Activated T-cell treated with anti-CD3 and anti-CD28 coated beads, Interleukin-2, amount 50 U/mL, for 24 hours (primary cell): ENCODE measurements at regions not wholly inside any gene's neighbourhood (a gene's known extent, or its start where the extent isn't known, plus 50 kb on each side); places are given as distances from the start of the nearest gene placed in this dataset.
A peak's percentile ranks its signal among the peaks of the same experiment; 100 is the strongest.
"Not testable (repeated sequence)": the region's sequence is repeated elsewhere in the genome, so short reads cannot be mapped to it uniquely, and the experiment has no call there.

Experiments used
- DNase-seq: peaks from one replicate; pipeline ENCODE4 v3.0.0-alpha.2; 2020
- H3K27ac Mint-ChIP-seq: 2 replicates; pipeline ENCODE4 v1.8.0; 2020; ENCODE audit warnings: mild to moderate bottlenecking, mixed read lengths
- H3K27me3 Mint-ChIP-seq: 2 replicates; pipeline ENCODE4 v1.8.0; 2020; ENCODE audit warnings: mixed read lengths
- H3K36me3 Mint-ChIP-seq: 2 replicates; pipeline ENCODE4 v1.8.0; 2020; ENCODE audit warnings: low read depth, mixed read lengths
- H3K4me1 Mint-ChIP-seq: 2 replicates; pipeline ENCODE4 v1.8.0; 2020; ENCODE audit warnings: low read depth, mixed read lengths
- H3K4me3 Mint-ChIP-seq: 2 replicates; pipeline ENCODE4 v1.8.0; 2020; ENCODE audit warnings: mild to moderate bottlenecking, moderate library complexity, mixed read lengths
- H3K9me3 Mint-ChIP-seq: 2 replicates; pipeline ENCODE4 v1.8.0; 2020; ENCODE audit warnings: mixed read lengths

GRCh38 chr2:87229091-87229689 lies 207.5 kb upstream of the PLGLB1 start:
- not testable (repeated sequence) for H3K36me3 Mint-ChIP-seq
- DNase-seq, result peak; percentile 44

GRCh38 chr2:87229964-87230363 lies 208.3 kb upstream of the PLGLB1 start:
- not testable (repeated sequence) for H3K4me1 Mint-ChIP-seq, DNase-seq, H3K27me3 Mint-ChIP-seq, H3K4me3 Mint-ChIP-seq, H3K9me3 Mint-ChIP-seq, H3K27ac Mint-ChIP-seq, H3K36me3 Mint-ChIP-seq

More at GRCh38 chr2:87229091-87229689, 207.5 kb upstream of the PLGLB1 start:
- not testable (repeated sequence) for H3K4me1 Mint-ChIP-seq, H3K9me3 Mint-ChIP-seq, H3K27ac Mint-ChIP-seq, H3K4me3 Mint-ChIP-seq, H3K27me3 Mint-ChIP-seq

GRCh38 chr2:87235333-87235981 lies 213.8 kb upstream of the PLGLB1 start:
- H3K4me3 Mint-ChIP-seq, H3K27me3 Mint-ChIP-seq, H3K4me1 Mint-ChIP-seq, H3K27ac Mint-ChIP-seq, H3K36me3 Mint-ChIP-seq, DNase-seq, H3K9me3 Mint-ChIP-seq: not testable (repeated sequence)

- not testable (repeated sequence) for H3K4me3 Mint-ChIP-seq, H3K27me3 Mint-ChIP-seq, H3K4me1 Mint-ChIP-seq, H3K36me3 Mint-ChIP-seq, H3K27ac Mint-ChIP-seq, H3K9me3 Mint-ChIP-seq
- peak; percentile 44 for DNase-seq
Observed at GRCh38 chr2:87237570-87238336, 216.1 kb upstream of the PLGLB1 start.

- not testable (repeated sequence) for DNase-seq, H3K27ac Mint-ChIP-seq, H3K4me1 Mint-ChIP-seq, H3K9me3 Mint-ChIP-seq, H3K27me3 Mint-ChIP-seq, H3K4me3 Mint-ChIP-seq, H3K36me3 Mint-ChIP-seq
Observed at GRCh38 chr2:87239558-87240215, 218.0 kb upstream of the PLGLB1 start.

GRCh38 chr2:87246066-87246717 lies 224.5 kb upstream of the PLGLB1 start:
- not testable (repeated sequence) for H3K27ac Mint-ChIP-seq, H3K9me3 Mint-ChIP-seq, H3K4me3 Mint-ChIP-seq, H3K27me3 Mint-ChIP-seq, DNase-seq, H3K36me3 Mint-ChIP-seq, H3K4me1 Mint-ChIP-seq

- not testable (repeated sequence) for H3K27ac Mint-ChIP-seq, H3K36me3 Mint-ChIP-seq, H3K9me3 Mint-ChIP-seq, DNase-seq, H3K4me1 Mint-ChIP-seq, H3K4me3 Mint-ChIP-seq, H3K27me3 Mint-ChIP-seq
Observed at GRCh38 chr2:87252046-87252445, 230.4 kb upstream of the PLGLB1 start.

- H3K27ac Mint-ChIP-seq, H3K4me1 Mint-ChIP-seq, H3K36me3 Mint-ChIP-seq, H3K27me3 Mint-ChIP-seq, H3K4me3 Mint-ChIP-seq, H3K9me3 Mint-ChIP-seq, DNase-seq: not testable (repeated sequence)
Observed at GRCh38 chr2:87254562-87254961, 232.9 kb upstream of the PLGLB1 start.

- H3K27me3 Mint-ChIP-seq, DNase-seq, H3K36me3 Mint-ChIP-seq, H3K4me1 Mint-ChIP-seq, H3K27ac Mint-ChIP-seq, H3K4me3 Mint-ChIP-seq, H3K9me3 Mint-ChIP-seq: not testable (repeated sequence)
Observed at GRCh38 chr2:87255410-87255809, 233.8 kb upstream of the PLGLB1 start.

- not testable (repeated sequence) for DNase-seq
Observed at GRCh38 chr2:87258887-87259286, 237.2 kb upstream of the PLGLB1 start.

GRCh38 chr2:87262184-87262702 lies 240.6 kb upstream of the PLGLB1 start:
- not testable (repeated sequence) for H3K27me3 Mint-ChIP-seq, H3K27ac Mint-ChIP-seq

More at GRCh38 chr2:87258887-87259286, 237.2 kb upstream of the PLGLB1 start:
- not testable (repeated sequence) for H3K36me3 Mint-ChIP-seq, H3K4me3 Mint-ChIP-seq, H3K9me3 Mint-ChIP-seq, H3K4me1 Mint-ChIP-seq, H3K27ac Mint-ChIP-seq, H3K27me3 Mint-ChIP-seq

GRCh38 chr2:87263868-87264518 lies 242.3 kb upstream of the PLGLB1 start:
- H3K36me3 Mint-ChIP-seq, H3K27ac Mint-ChIP-seq, H3K4me3 Mint-ChIP-seq, H3K27me3 Mint-ChIP-seq, H3K4me1 Mint-ChIP-seq, DNase-seq, H3K9me3 Mint-ChIP-seq: not testable (repeated sequence)

More at GRCh38 chr2:87262184-87262702, 240.6 kb upstream of the PLGLB1 start:
- H3K36me3 Mint-ChIP-seq, H3K9me3 Mint-ChIP-seq, H3K4me1 Mint-ChIP-seq, DNase-seq, H3K4me3 Mint-ChIP-seq: not testable (repeated sequence)

- DNase-seq, H3K27ac Mint-ChIP-seq, H3K4me1 Mint-ChIP-seq, H3K36me3 Mint-ChIP-seq, H3K4me3 Mint-ChIP-seq, H3K27me3 Mint-ChIP-seq, H3K9me3 Mint-ChIP-seq: not testable (repeated sequence)
Observed at GRCh38 chr2:87275192-87275591, 253.5 kb upstream of the PLGLB1 start.
